Neuronal stem cell (in vitro differentiated cells): ENCODE measurements at regions not wholly inside any gene's neighbourhood (a gene's known extent, or its start where the extent isn't known, plus 50 kb on each side); places are given as distances from the start of the nearest gene placed in this dataset.

ENCODE experiments used
- DNase-seq: peaks from one replicate; pipeline ENCODE4 v3.0.0-alpha.2; 2013; ENCODE audit warnings: low spot score
- H2AFZ ChIP-seq: one replicate; pipeline ENCODE4 v1.6.1; 2013; ENCODE audit warnings: mild to moderate bottlenecking, low read length, inconsistent platforms
- H2AK5ac ChIP-seq: 2 replicates; pipeline ENCODE4 v1.6.1; 2013; ENCODE audit warnings: low read depth, mild to moderate bottlenecking, inconsistent platforms, low read length, moderate library complexity, mixed read lengths
- H2BK120ac ChIP-seq: 2 replicates; pipeline ENCODE4 v1.6.1; 2013; ENCODE audit warnings: low read depth, mild to moderate bottlenecking, inconsistent platforms, low read length, moderate library complexity, mixed read lengths
- H2BK12ac ChIP-seq: one replicate; pipeline ENCODE4 v1.6.1; 2013; ENCODE audit warnings: low read length, inconsistent platforms
- H2BK15ac ChIP-seq: 2 replicates; pipeline ENCODE4 v1.6.1; 2013; ENCODE audit warnings: mild to moderate bottlenecking, low read length, inconsistent platforms, mixed read lengths
- H2BK5ac ChIP-seq: one replicate; pipeline ENCODE4 v1.6.1; 2013; ENCODE audit warnings: inconsistent platforms, mild to moderate bottlenecking, low read length, moderate library complexity
- H3K14ac ChIP-seq: one replicate; pipeline ENCODE4 v1.6.1; 2013; ENCODE audit warnings: low read length, inconsistent platforms
- H3K18ac ChIP-seq: 2 replicates; pipeline ENCODE4 v1.6.1; 2013; ENCODE audit warnings: low read length, inconsistent platforms
- H3K23ac ChIP-seq: 2 replicates; pipeline ENCODE4 v1.6.1; 2013; ENCODE audit warnings: low read depth, mild to moderate bottlenecking, mixed read lengths, low read length, inconsistent platforms; ENCODE audit not compliant: poor library complexity
- H3K27ac ChIP-seq: replicated peaks from 3 replicates; pipeline ENCODE4 v1.5.1; 2013; ENCODE audit warnings: low read length, inconsistent platforms
- H3K27me3 ChIP-seq, 3 experiments: 2 replicates each; pipeline ENCODE4 v1.6.1; 2013; ENCODE audit warnings: low read length in 3 of 3, mild to moderate bottlenecking in 2 of 3, inconsistent platforms in 1 of 3, low read depth in 1 of 3, mixed read lengths in 1 of 3, moderate library complexity in 1 of 3; ENCODE audit not compliant: control insufficient read depth in 3 of 3, insufficient read depth in 3 of 3
- H3K36me3 ChIP-seq, 2 donors: replicated peaks in 1 of 2; 2 replicates each; pipeline ENCODE4 v1.6.1; 2013; ENCODE audit warnings: low read length in 2 of 2; ENCODE audit not compliant: control insufficient read depth in 2 of 2, insufficient read depth in 2 of 2
- H3K4ac ChIP-seq: 2 replicates; pipeline ENCODE4 v1.6.1; 2013; ENCODE audit warnings: inconsistent platforms, mild to moderate bottlenecking, low read length, moderate library complexity
- H3K4me1 ChIP-seq, 2 donors: 1 replicate in 1 of 2; 2 replicates in 1 of 2; pipeline ENCODE4 v1.6.1; 2013; ENCODE audit warnings: low read length in 2 of 2, low read depth in 1 of 2; ENCODE audit not compliant: control insufficient read depth in 2 of 2, insufficient read depth in 1 of 2
- H3K4me2 ChIP-seq: one replicate; pipeline ENCODE4 v1.6.1; 2013; ENCODE audit warnings: mild to moderate bottlenecking, low read length, inconsistent platforms; ENCODE audit not compliant: insufficient read depth, poor library complexity, severe bottlenecking
- H3K4me3 ChIP-seq, 2 donors: 2 replicates each; pipeline ENCODE4 v1.5.1; 2013; ENCODE audit warnings: low read length in 2 of 2, mild to moderate bottlenecking in 2 of 2, inconsistent platforms in 1 of 2, moderate library complexity in 1 of 2
- H3K79me1 ChIP-seq: one replicate; pipeline ENCODE4 v1.6.1; 2013; ENCODE audit warnings: low read depth, mild to moderate bottlenecking, inconsistent platforms, low read length, moderate library complexity
- H3K9ac ChIP-seq: one replicate; pipeline ENCODE4 v1.6.1; 2013; ENCODE audit warnings: mild to moderate bottlenecking, low read depth, low read length, inconsistent platforms; ENCODE audit not compliant: poor library complexity
- H3K9me3 ChIP-seq, 2 donors: replicated peaks in 1 of 2; 2 replicates each; pipeline versions ENCODE3 to v1.6.1; 2013; ENCODE audit warnings: low read length in 2 of 2, mild to moderate bottlenecking in 2 of 2, inconsistent platforms in 1 of 2, low read depth in 1 of 2, mixed read lengths in 1 of 2, moderate library complexity in 1 of 2; ENCODE audit not compliant: control insufficient read depth in 2 of 2, insufficient read depth in 1 of 2
- H4K8ac ChIP-seq: one replicate; pipeline ENCODE4 v1.6.1; 2013; ENCODE audit warnings: low read depth, mild to moderate bottlenecking, inconsistent platforms, low read length, moderate library complexity
- H4K91ac ChIP-seq: one replicate; pipeline ENCODE4 v1.6.1; 2013; ENCODE audit warnings: low read length, low read depth, mild to moderate bottlenecking, inconsistent platforms; ENCODE audit not compliant: poor library complexity
- WGBS, 2 donors: extraction: QIAGEN DNeasy Blood & Tissue Kit; methylation state at CpG; one replicate each; pipeline ENCODE4 v1.1.7; 2013; ENCODE audit warnings: missing lambda C conversion rate in 2 of 2, mixed read lengths in 1 of 2; ENCODE audit not compliant: insufficient read length in 2 of 2, insufficient replicate concordance in 1 of 2; ENCODE audit errors: extremely low coverage in 2 of 2; 5-methylcytosine and 5-hydroxymethylcytosine counted together

GRCh38 chr7:131066635-131067034, 261.0 kb upstream of the MKLN1 start:
- Histone ChIP-seq H3K4ac (no peak overlapping the region), H3K27ac (no peak overlapping the region)

GRCh38 chr7:131067220-131067619, 260.5 kb upstream of the MKLN1 start:
- Histone ChIP-seq H3K4me3 (no peak overlapping the region), H4K8ac (no peak overlapping the region), H3K4me1 (no peaks in the 10 kb centered on the region), H2BK5ac (no peak overlapping the region), H3K9ac (no peak overlapping the region), H2AFZ (peak overlapping the region; percentile 6), H2BK120ac (no peak overlapping the region), H3K23ac (no peak overlapping the region), H3K18ac (no peak overlapping the region), H3K4me2 (no peak overlapping the region), H3K36me3 (no peaks in the 10 kb centered on the region), H2BK12ac (no peak overlapping the region), H2BK15ac (no peak overlapping the region), H3K14ac (no peak overlapping the region), H4K91ac (no peak overlapping the region), H3K79me1 (no peaks in the 10 kb centered on the region), H2AK5ac (no peak overlapping the region), H3K9me3 (no peaks in the 10 kb centered on the region), H3K27ac (no peak overlapping the region), H3K4ac (no peak overlapping the region), H3K27me3 (no peaks in the 10 kb centered on the region)
- no CpG with 5 or more reads among the region's 5 CpGs for WGBS, 2 donors
- DNase-seq = no peak

More at GRCh38 chr7:131066635-131067034, 261.0 kb upstream of the MKLN1 start:
- Histone ChIP-seq H2AK5ac (no peak overlapping the region), H2BK15ac (no peak overlapping the region), H3K9ac (no peak overlapping the region), H3K36me3 (no peaks in the 10 kb centered on the region), H2AFZ (no peak overlapping the region), H3K27me3 (no peaks in the 10 kb centered on the region), H3K4me3 (no peak overlapping the region), H4K8ac (no peak overlapping the region), H2BK5ac (no peak overlapping the region), H3K9me3 (no peaks in the 10 kb centered on the region), H2BK120ac (no peak overlapping the region), H3K4me2 (no peak overlapping the region), H3K14ac (no peak overlapping the region), H2BK12ac (no peak overlapping the region), H4K91ac (no peak overlapping the region), H3K4me1 (no peaks in the 10 kb centered on the region), H3K79me1 (no peaks in the 10 kb centered on the region), H3K18ac (no peak overlapping the region), H3K23ac (no peak overlapping the region)
- DNase-seq = no peak

GRCh38 chr7:131068604-131069021, 259.1 kb upstream of the MKLN1 start:
- Histone ChIP-seq H3K9ac (no peak overlapping the region), H3K27ac (no peak overlapping the region), H4K8ac (no peak overlapping the region), H3K27me3 (no peaks in the 10 kb centered on the region), H3K4me1 (peaks cover 2% of the 10 kb centered on the region in 2 donors), H3K4ac (no peak overlapping the region), H2BK15ac (no peak overlapping the region), H3K4me2 (no peak overlapping the region), H3K36me3 (no peaks in the 10 kb centered on the region), H4K91ac (no peak overlapping the region), H3K18ac (no peak overlapping the region), H2BK5ac (no peak overlapping the region), H3K79me1 (no peaks in the 10 kb centered on the region), H2AK5ac (no peak overlapping the region), H3K14ac (no peak overlapping the region), H2AFZ (no peak overlapping the region), H3K23ac (no peak overlapping the region), H2BK12ac (no peak overlapping the region), H2BK120ac (no peak overlapping the region), H3K9me3 (no peaks in the 10 kb centered on the region), H3K4me3 (no peak overlapping the region)
- no CpG with 5 or more reads among the region's 2 CpGs for WGBS, 2 donors
- no peak for DNase-seq

GRCh38 chr7:131071786-131072504, 255.7 kb upstream of the MKLN1 start:
- Histone ChIP-seq H3K14ac (no peak overlapping the region), H3K23ac (no peak overlapping the region), H3K4me3 (no peak overlapping the region), H3K9me3 (no peaks in the 10 kb centered on the region), H3K27me3 (no peaks in the 10 kb centered on the region), H2BK120ac (no peak overlapping the region), H2BK12ac (no peak overlapping the region), H3K9ac (no peak overlapping the region), H4K91ac (no peak overlapping the region), H3K4ac (no peak overlapping the region), H3K4me1 (peaks cover 2% of the 10 kb centered on the region in 2 donors), H4K8ac (no peak overlapping the region), H2AK5ac (no peak overlapping the region), H3K18ac (no peak overlapping the region), H2BK15ac (no peak overlapping the region), H3K27ac (no peak overlapping the region), H2AFZ (no peak overlapping the region), H3K36me3 (no peaks in the 10 kb centered on the region), H2BK5ac (no peak overlapping the region), H3K4me2 (no peak overlapping the region), H3K79me1 (no peaks in the 10 kb centered on the region)
- DNase-seq = no peak
- no CpG with 5 or more reads among the region's 10 CpGs for WGBS, 2 donors
